ENCODE measurements at regions not wholly inside any gene's neighbourhood (a gene's known extent, or its start where the extent isn't known, plus 50 kb on each side); places are given as distances from the start of the nearest gene placed in this dataset.

- no peak for DNase-seq (ENCODE audit: low read depth in 2 of 2)
Measured at GRCh38 chr14:101500061-101500460, 61.2 kb upstream of the DIO3 start.

- DNase-seq (ENCODE audit: low read depth in 2 of 2): no peak
Measured at GRCh38 chr14:101500681-101501080, 60.6 kb upstream of the DIO3 start.

- DNase-seq (ENCODE audit: low read depth in 2 of 2): no peak
Measured at GRCh38 chr14:101501341-101501740, 60.0 kb upstream of the DIO3 start.

GRCh38 chr14:101501858-101502615 lies 59.3 kb upstream of the DIO3 start:
- DNase-seq (ENCODE audit: low read depth in 2 of 2): no peak

GRCh38 chr14:101502761-101503392 lies 58.4 kb upstream of the DIO3 start:
- DNase-seq (ENCODE audit: low read depth in 2 of 2): no peak

GRCh38 chr14:101503431-101504095 lies 57.7 kb upstream of the DIO3 start:
- DNase-seq (ENCODE audit: low read depth in 2 of 2): no peak

GRCh38 chr14:101504096-101504948 lies 57.0 kb upstream of the DIO3 start:
- DNase-seq (ENCODE audit: low read depth in 2 of 2): no peak

- DNase-seq (ENCODE audit: low read depth in 2 of 2): no peak
Measured at GRCh38 chr14:101505236-101505970, 55.9 kb upstream of the DIO3 start.

- DNase-seq (ENCODE audit: low read depth in 2 of 2): no peak
Measured at GRCh38 chr14:101506211-101506925, 54.9 kb upstream of the DIO3 start.

GRCh38 chr14:101506926-101507835 lies 54.1 kb upstream of the DIO3 start:
- DNase-seq (ENCODE audit: low read depth in 2 of 2): no peak

GRCh38 chr14:101507836-101508150 lies 53.5 kb upstream of the DIO3 start:
- no peak for DNase-seq (ENCODE audit: low read depth in 2 of 2)

- DNase-seq (ENCODE audit: low read depth in 2 of 2): no peak
Measured at GRCh38 chr14:101508196-101508947, 52.9 kb upstream of the DIO3 start.

- DNase-seq (ENCODE audit: low read depth in 2 of 2): no peak
Measured at GRCh38 chr14:101508948-101509729, 52.2 kb upstream of the DIO3 start.

- DNase-seq (ENCODE audit: low read depth in 2 of 2): no peak
Measured at GRCh38 chr14:101509730-101510371, 51.4 kb upstream of the DIO3 start.

GRCh38 chr14:101511199-101511598 lies 50.1 kb upstream of the DIO3 start:
- no peak for DNase-seq (ENCODE audit: low read depth in 2 of 2)

All from stimulated activated CD8-positive, alpha-beta memory T cell treated with anti-CD3 and anti-CD28 coated beads, Interleukin-7, amount 100 ng/mL, for 1 hour (primary cell).